ENCODE measurements at regions not wholly inside any gene's neighbourhood (a gene's known extent, or its start where the extent isn't known, plus 50 kb on each side); places are given as distances from the start of the nearest gene placed in this dataset.

DNA sequence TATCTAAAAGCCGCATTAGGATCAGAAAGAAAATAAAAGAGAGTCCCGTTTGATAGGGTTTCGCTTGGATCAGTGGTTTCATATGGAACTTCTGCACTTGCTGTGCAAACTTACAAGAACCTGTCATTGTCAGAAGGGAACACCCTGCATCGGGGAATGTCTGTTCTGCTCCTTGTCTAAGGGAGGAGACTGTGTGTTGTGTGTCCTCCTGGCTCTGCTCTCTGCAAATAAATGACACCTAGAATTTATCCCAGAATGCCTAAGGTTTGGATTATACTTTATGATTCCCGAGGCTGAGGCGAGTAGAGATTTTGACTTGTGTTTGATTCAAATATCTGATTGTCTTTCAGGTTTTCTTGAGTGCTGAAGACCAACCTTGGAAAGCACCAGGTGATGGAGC lies 785.1 kb downstream of the GALR1 start:
- no peak for DNase-seq (ENCODE audit: low spot score)

- DNase-seq (ENCODE audit: low spot score), result no peak
Measured at GRCh38 chr18:78041218-78041617, 791.6 kb downstream of the GALR1 start.

DNA sequence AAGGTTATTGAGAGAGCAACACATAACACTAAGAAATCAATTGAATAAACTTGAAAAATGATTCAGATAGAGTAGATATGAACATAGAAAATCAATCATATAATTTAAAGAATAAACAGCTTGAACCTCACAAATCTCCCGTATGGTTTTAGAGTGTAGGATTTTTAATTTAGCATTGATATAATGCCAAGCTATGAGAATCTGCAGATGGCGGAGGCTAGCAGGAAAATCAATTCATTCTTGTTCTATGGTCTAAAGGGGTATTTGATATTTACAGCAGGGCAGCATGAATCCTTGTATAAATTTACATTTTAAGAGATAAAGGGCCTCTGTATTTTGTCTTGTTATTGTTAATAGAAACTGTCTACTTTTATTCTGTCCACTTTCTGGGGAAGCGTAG lies 797.0 kb downstream of the GALR1 start:
- DNase-seq (ENCODE audit: low spot score), result no peak

GRCh38 chr18:78049281-78049680 lies 799.6 kb downstream of the GALR1 start:
- no peak for DNase-seq (ENCODE audit: low spot score)

DNA sequence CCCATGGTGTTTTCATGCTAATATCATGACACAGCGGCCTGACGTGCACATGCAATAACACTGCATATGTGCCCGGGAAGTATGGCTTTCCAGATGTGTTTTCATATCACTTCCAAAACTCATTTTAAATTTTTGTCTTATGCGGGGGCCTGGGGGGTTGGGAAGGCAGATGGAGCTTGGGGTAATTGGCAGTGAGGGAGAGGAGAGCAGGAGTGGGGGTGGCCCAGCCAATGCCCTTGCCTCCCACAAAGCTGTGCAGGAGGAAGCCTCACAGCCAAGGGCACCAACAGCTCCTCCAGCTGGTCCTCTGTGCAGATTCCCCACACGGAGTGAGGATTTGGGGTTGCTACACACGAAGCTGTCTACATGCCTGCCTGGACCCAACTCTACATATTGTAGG lies 805.2 kb downstream of the GALR1 start:
- DNase-seq (ENCODE audit: low spot score), result no peak

DNA sequence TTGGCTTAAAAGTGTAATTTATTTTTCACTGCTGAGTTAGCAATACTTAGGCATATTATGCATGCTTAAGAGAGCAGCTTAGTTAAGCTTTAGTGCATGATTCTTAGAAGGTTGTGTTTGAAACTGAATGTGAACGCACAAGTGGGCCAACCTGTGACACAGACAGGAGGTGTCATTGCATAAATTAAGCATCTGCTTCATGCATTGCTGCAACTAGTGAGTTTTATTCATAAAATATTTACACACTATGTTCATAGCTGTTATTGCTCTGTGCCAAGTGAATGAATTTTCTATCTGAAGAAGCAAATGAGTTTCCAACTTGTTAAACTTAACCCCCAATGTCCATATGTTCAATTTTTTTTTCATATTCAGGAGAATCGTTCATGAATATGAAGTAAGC lies 806.4 kb downstream of the GALR1 start:
- DNase-seq (ENCODE audit: low spot score), result no peak

- no peak for DNase-seq (ENCODE audit: low spot score)
Measured at GRCh38 chr18:78069784-78070664, 820.4 kb downstream of the GALR1 start.

- DNase-seq (ENCODE audit: low spot score), result no peak
Measured at GRCh38 chr18:78071166-78071710, 821.6 kb downstream of the GALR1 start.

- no peak for DNase-seq (ENCODE audit: low spot score)
Measured at GRCh38 chr18:78071776-78072175, 822.1 kb downstream of the GALR1 start.

DNA sequence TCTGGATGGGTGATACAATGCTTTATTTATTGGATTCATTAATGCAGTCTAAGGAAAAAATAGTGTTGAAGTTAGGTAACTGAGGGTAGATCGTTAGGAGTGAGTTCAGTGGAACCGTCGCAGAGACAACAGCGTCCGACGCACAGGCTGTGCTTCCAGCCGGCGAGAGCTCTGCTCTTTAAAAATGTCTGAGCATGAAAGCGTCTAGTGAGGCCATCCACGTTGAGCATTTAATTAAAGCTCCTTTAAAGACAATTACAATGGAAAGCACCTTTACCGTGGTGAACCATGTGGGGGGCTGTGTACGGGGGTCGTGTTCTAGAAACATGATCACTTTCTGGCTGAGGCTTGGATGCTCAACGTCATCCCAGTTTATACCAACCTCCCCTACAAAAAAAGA lies 822.7 kb downstream of the GALR1 start:
- no peak for DNase-seq (ENCODE audit: low spot score)

DNA sequence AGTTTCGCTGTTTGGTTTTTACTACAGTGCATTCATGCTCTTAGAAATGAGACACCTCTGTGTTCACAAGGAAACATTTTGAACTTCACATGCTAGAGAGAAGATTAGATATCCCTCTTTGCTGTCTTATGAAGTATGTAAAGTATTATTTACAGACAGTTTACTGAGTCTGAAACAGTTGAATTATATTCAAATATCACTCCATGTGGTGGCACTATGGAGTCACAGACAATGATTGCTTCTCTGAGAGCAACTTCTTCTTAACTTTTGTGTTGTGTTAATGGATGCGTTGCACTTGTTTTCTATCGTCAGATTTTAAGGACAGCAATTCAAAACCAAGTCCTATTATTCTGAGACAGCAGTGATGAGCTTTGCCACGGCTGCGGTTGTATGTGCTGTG lies 823.6 kb downstream of the GALR1 start:
- DNase-seq (ENCODE audit: low spot score), result no peak

- DNase-seq (ENCODE audit: low spot score), result no peak
Measured at GRCh38 chr18:78074400-78075020, 824.9 kb downstream of the GALR1 start.

GRCh38 chr18:78080081-78080480 lies 830.4 kb downstream of the GALR1 start:
- DNase-seq (ENCODE audit: low spot score), result no peak

GRCh38 chr18:78080761-78081160 lies 831.1 kb downstream of the GALR1 start:
- DNase-seq (ENCODE audit: low spot score), result no peak

DNA sequence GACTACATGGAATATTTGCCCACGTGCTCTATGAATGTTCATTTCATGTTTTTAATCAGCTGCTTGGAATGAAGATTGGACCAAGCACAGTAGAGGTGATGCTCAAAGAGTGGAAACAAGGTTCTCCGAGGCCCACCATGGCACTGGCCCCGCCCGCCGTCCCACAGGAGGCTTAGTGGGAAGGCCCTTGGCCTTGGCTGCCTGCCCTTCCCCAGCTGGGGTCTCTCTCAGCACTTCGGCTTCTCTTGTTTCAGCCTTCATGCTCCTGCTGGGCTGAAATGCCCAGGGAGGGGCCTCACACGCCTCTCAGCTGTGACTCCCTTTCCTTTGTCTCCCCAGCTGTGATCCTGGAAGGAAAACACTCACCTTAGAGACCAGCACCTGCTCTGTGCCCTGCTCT lies 833.2 kb downstream of the GALR1 start:
- DNase-seq (ENCODE audit: low spot score), result no peak

DNA sequence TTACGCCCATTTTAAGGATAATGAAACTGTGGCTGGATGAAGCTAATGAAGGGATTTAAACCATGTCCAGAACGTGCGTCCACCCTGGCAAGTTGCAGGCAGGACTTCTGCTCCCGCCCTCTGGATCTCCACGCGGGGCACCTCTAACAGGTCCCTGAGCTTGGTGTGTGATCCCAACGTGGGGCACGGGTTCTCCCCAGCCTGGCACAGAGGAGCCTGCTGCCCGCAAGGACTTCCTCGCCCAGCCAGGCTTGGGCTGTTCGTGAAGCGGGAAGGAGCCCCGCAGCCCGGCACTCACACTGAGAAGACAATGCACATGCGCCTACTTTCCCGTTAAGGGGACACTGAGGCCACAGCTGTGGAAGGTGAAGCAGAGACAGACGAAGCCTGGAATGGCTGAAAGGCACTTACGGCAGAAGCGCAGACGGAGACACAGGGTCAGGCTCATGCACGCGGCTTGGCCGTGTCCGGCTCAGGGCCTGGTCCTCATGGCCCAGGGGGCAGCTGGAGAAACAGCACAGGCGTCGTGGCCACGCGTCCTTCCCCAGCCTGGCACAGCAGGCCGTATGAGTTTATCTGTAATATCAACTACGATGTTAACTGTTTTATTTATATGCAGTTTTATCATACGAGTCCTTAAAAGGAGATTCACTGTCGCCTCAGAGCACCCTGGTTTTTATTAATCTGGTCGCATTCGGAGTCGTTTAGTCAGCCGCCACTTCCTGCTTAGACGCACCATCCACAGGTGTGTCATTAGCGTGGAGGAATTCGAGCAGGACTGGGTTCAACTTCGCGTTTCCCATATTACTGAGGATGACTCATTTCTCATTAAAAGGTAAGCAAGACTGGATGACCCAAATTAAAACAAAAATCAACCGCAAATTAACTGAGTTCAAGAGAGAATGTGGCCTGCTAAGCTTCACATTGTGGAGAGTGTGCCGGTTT lies 835.9 kb downstream of the GALR1 start:
- DNase-seq (ENCODE audit: low spot score), result no peak

GRCh38 chr18:78086931-78087330 lies 837.3 kb downstream of the GALR1 start:
- no peak for DNase-seq (ENCODE audit: low spot score)

GRCh38 chr18:78087338-78087737 lies 837.7 kb downstream of the GALR1 start:
- DNase-seq (ENCODE audit: low spot score), result no peak

DNA sequence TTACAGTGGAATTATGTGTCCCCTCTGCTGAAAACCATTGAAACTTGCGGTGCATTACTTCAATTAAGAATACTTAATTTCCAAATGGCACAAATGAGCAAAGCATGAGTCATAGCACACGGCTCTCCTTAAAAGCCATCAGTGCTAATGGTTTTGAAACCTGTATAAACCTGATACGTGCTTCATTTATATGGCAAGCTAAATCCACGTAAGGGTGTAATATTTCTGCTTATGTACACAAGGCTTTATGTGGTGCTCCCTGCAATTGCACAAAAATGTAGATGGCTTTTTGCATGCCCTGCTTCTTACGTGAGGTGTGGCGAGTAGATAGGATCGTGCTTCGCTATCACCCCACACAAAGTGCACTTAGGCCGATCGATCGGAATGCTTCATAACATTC lies 840.9 kb downstream of the GALR1 start:
- no peak for DNase-seq (ENCODE audit: low spot score)

DNA sequence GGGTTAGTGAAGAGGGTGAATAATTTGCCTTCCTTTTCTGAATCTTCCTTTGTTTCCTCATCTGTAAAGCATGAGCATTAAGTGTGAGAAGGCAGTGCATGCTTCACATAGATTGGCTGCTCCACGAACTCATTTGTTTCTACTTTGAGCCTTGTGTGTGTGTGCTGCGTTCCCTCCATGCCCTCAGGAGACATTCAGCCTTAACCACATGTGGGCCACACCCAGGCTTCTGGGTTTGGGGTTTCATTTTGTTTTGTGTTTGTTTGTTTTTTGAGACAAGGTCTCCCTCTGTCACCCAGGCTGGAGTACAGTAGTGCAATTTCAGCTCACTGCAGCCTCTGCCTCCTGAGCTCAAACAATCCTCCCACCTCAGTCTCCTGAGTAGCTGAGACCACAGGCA lies 843.3 kb downstream of the GALR1 start:
- no peak for DNase-seq (ENCODE audit: low spot score)

- no peak for DNase-seq (ENCODE audit: low spot score)
Measured at GRCh38 chr18:78099979-78100588, 850.4 kb downstream of the GALR1 start.
